ENCODE measurements at regions not wholly inside any gene's neighbourhood (a gene's known extent, or its start where the extent isn't known, plus 50 kb on each side); places are given as distances from the start of the nearest gene placed in this dataset.

GRCh38 chr14:42556551-42556950 lies 949.9 kb downstream of the LRFN5 start:
- TF ChIP-seq STAT6 (CRISPR knock-in tag; IDR thresholded peaks at IDR 0.05; ENCODE audit: borderline replicate concordance) (no peak), ZNF121 (CRISPR knock-in tag; IDR thresholded peaks at IDR 0.05) (no peak), KAT7 (CRISPR knock-in tag; IDR thresholded peaks at IDR 0.05; ENCODE audit: borderline replicate concordance) (no peak), RFX5 (IDR thresholded peaks at IDR 0.05; ENCODE audit: low read depth, low read length) (no peak), SOX6 (IDR thresholded peaks at IDR 0.05) (no peak), SOX6 (CRISPR knock-in tag; IDR thresholded peaks at IDR 0.05) (no peak), EP300 (IDR thresholded peaks at IDR 0.05; ENCODE audit: low read depth in 2 of 2, low read length in 2 of 2) (no peak), EP300 (CRISPR knock-in tag; IDR thresholded peaks at IDR 0.05; ENCODE audit: borderline replicate concordance) (no peak), TP53 (CRISPR knock-in tag; conservative IDR thresholded peaks at IDR 0.05) (no peak)
- TF ChIP-seq, protein P1, sequence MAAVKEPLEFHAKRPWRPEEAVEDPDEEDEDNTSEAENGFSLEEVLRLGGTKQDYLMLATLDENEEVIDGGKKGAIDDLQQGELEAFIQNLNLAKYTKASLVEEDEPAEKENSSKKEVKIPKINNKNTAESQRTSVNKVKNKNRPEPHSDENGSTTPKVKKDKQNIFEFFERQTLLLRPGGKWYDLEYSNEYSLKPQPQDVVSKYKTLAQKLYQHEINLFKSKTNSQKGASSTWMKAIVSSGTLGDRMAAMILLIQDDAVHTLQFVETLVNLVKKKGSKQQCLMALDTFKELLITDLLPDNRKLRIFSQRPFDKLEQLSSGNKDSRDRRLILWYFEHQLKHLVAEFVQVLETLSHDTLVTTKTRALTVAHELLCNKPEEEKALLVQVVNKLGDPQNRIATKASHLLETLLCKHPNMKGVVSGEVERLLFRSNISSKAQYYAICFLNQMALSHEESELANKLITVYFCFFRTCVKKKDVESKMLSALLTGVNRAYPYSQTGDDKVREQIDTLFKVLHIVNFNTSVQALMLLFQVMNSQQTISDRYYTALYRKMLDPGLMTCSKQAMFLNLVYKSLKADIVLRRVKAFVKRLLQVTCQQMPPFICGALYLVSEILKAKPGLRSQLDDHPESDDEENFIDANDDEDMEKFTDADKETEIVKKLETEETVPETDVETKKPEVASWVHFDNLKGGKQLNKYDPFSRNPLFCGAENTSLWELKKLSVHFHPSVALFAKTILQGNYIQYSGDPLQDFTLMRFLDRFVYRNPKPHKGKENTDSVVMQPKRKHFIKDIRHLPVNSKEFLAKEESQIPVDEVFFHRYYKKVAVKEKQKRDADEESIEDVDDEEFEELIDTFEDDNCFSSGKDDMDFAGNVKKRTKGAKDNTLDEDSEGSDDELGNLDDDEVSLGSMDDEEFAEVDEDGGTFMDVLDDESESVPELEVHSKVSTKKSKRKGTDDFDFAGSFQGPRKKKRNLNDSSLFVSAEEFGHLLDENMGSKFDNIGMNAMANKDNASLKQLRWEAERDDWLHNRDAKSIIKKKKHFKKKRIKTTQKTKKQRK (IDR thresholded peaks at IDR 0.05; ENCODE audit: low read length) = no peak
- TF ChIP-seq, protein P2, sequence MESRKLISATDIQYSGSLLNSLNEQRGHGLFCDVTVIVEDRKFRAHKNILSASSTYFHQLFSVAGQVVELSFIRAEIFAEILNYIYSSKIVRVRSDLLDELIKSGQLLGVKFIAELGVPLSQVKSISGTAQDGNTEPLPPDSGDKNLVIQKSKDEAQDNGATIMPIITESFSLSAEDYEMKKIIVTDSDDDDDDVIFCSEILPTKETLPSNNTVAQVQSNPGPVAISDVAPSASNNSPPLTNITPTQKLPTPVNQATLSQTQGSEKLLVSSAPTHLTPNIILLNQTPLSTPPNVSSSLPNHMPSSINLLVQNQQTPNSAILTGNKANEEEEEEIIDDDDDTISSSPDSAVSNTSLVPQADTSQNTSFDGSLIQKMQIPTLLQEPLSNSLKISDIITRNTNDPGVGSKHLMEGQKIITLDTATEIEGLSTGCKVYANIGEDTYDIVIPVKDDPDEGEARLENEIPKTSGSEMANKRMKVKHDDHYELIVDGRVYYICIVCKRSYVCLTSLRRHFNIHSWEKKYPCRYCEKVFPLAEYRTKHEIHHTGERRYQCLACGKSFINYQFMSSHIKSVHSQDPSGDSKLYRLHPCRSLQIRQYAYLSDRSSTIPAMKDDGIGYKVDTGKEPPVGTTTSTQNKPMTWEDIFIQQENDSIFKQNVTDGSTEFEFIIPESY (CRISPR knock-in tag; IDR thresholded peaks at IDR 0.05) = no peak
- TF ChIP-seq, protein P3, sequence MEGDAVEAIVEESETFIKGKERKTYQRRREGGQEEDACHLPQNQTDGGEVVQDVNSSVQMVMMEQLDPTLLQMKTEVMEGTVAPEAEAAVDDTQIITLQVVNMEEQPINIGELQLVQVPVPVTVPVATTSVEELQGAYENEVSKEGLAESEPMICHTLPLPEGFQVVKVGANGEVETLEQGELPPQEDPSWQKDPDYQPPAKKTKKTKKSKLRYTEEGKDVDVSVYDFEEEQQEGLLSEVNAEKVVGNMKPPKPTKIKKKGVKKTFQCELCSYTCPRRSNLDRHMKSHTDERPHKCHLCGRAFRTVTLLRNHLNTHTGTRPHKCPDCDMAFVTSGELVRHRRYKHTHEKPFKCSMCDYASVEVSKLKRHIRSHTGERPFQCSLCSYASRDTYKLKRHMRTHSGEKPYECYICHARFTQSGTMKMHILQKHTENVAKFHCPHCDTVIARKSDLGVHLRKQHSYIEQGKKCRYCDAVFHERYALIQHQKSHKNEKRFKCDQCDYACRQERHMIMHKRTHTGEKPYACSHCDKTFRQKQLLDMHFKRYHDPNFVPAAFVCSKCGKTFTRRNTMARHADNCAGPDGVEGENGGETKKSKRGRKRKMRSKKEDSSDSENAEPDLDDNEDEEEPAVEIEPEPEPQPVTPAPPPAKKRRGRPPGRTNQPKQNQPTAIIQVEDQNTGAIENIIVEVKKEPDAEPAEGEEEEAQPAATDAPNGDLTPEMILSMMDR (CRISPR knock-in tag; IDR thresholded peaks at IDR 0.05) = no peak
- TF ChIP-seq, protein P4, sequence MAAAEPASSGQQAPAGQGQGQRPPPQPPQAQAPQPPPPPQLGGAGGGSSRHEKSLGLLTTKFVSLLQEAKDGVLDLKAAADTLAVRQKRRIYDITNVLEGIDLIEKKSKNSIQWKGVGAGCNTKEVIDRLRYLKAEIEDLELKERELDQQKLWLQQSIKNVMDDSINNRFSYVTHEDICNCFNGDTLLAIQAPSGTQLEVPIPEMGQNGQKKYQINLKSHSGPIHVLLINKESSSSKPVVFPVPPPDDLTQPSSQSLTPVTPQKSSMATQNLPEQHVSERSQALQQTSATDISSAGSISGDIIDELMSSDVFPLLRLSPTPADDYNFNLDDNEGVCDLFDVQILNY (CRISPR knock-in tag; conservative IDR thresholded peaks at IDR 0.05) = no peak
